Heart right ventricle (tissue), 16 donors: ENCODE measurements at regions not wholly inside any gene's neighbourhood (a gene's known extent, or its start where the extent isn't known, plus 50 kb on each side); places are given as distances from the start of the nearest gene placed in this dataset.

Experiments used
- ATAC-seq, 8 donors: fragments of 200-7000 bp; cut with Tn5 transposase; one replicate each; pipeline ENCODE4 v1.9.1; 2020; ENCODE audit warnings: mild to moderate bottlenecking in 8 of 8, moderate library complexity in 8 of 8, moderate number of reproducible peaks in 1 of 8
- DNase-seq, 2 donors: peaks; one replicate each; pipeline ENCODE4 v3.0.0-alpha.2; 2020
- H3K27ac ChIP-seq, 10 donors: fragments of 200-600 bp; sonication (generic) in 2 of 10; one replicate each; pipeline versions ENCODE4 v1.5.0 to v1.8.0; 2020 to 2022; ENCODE audit warnings: mild to moderate bottlenecking in 3 of 10
- H3K27me3 ChIP-seq, 7 donors: fragments of 200-600 bp; one replicate each; pipeline ENCODE4 v1.8.0; 2021 to 2022; ENCODE audit warnings: mild to moderate bottlenecking in 2 of 7
- H3K36me3 ChIP-seq, 9 donors: fragments of 200-600 bp; sonication (generic) in 1 of 9; one replicate each; pipeline versions ENCODE4 v1.5.0 to v1.8.0; 2020 to 2022; ENCODE audit warnings: mild to moderate bottlenecking in 2 of 9
- H3K4me1 ChIP-seq, 9 donors: fragments of 200-600 bp; sonication (generic) in 1 of 9; one replicate each; pipeline versions ENCODE4 v1.5.0 to v1.8.0; 2020 to 2022; ENCODE audit warnings: mild to moderate bottlenecking in 4 of 9
- H3K4me3 ChIP-seq, 10 donors: fragments of 200-600 bp; sonication (generic) in 2 of 10; one replicate each; pipeline versions ENCODE4 v1.5.0 to v1.8.0; 2020 to 2022; ENCODE audit warnings: mild to moderate bottlenecking in 7 of 10, moderate library complexity in 2 of 10
- H3K9me3 ChIP-seq, 11 donors: fragments of 200-600 bp in 10 of 11; sonication (generic) in 2 of 11; one replicate each; pipeline versions ENCODE4 v1.5.0 to v1.8.0; 2013 to 2022; ENCODE audit warnings: mild to moderate bottlenecking in 2 of 11, control low read depth in 1 of 11, moderate library complexity in 1 of 11
- whole genome bisulfite sequencing, 2 donors: extraction: QIAGEN DNeasy Blood & Tissue Kit; methylation state at CpG; one replicate each; pipeline ENCODE4 v1.1.7; 2013; ENCODE audit warnings: inconsistent platforms in 1 of 2; 5-methylcytosine and 5-hydroxymethylcytosine counted together
- intact Hi-C, 10 donors: fragments of 100-400 bp; cut with DNase I; formaldehyde crosslinking; loops; one replicate each; pipeline versions ENCODE4 v1.11.1 to v1.14.2; 2022
- TF ChIP-seq, protein P1 (sequence below), 9 donors: fragments of 200-600 bp; sonication (generic) in 2 of 9; IDR thresholded peaks; one replicate each; pipeline versions ENCODE4 v1.5.0 to v1.8.0; 2021 to 2022; ENCODE audit warnings: antibody characterized with exemption in 9 of 9, mild to moderate bottlenecking in 5 of 9, moderate library complexity in 1 of 9
- donor health status: Arrhythmogenic right ventricular cardiomyopathy.
- donor health status: ischemic (EF 13 %, LVEDD 7.1; RV severe dilation, severe dysfunction).
- donor health status: healthy with polysubstance abuse.
- donor health status: DM: no; HTN: yes; CAD: no.
- donor health status: DM: no; HTN: no; CAD: no.
- donor health status: ischemic (EF 25% LVEDD 6.9; RV normal size, moderate dysfunction).
- donor health status: ischemic (EF 25% LVEDD 5.7; RV mildly dilated, moderate dysfunction).
- donor health status: healthy.
- donor health status: DM: yes; HTN: yes; CAD: no.
- donor health status: Ischemic cardiomyopathy.
- donor health status: ischemic (EF 35%, LVEDD 5.7; RV mildly dilated, moderate dysfunction).
- donor health status: nonischemic (EF 11% LVEDD 7.7; RV severe dilation, severe dysfunction).
- donor health status: DM: yes; HTN: yes; CAD: no.
- donor health status: PGD.
- donor health status: ischemic (EF 29% LVEDD 5.4; RV normal size, mild dysfunction).
- donor health status: nonischemic (EF 23%, LVEDD 6.1; RV moderate dilation, normal function).

GRCh38 chr1:218711001-218711400, 365.9 kb downstream of the TGFB2 start:
- TF ChIP-seq, protein P1, sequence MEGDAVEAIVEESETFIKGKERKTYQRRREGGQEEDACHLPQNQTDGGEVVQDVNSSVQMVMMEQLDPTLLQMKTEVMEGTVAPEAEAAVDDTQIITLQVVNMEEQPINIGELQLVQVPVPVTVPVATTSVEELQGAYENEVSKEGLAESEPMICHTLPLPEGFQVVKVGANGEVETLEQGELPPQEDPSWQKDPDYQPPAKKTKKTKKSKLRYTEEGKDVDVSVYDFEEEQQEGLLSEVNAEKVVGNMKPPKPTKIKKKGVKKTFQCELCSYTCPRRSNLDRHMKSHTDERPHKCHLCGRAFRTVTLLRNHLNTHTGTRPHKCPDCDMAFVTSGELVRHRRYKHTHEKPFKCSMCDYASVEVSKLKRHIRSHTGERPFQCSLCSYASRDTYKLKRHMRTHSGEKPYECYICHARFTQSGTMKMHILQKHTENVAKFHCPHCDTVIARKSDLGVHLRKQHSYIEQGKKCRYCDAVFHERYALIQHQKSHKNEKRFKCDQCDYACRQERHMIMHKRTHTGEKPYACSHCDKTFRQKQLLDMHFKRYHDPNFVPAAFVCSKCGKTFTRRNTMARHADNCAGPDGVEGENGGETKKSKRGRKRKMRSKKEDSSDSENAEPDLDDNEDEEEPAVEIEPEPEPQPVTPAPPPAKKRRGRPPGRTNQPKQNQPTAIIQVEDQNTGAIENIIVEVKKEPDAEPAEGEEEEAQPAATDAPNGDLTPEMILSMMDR (IDR thresholded peaks at IDR 0.05) = no peak
- 89 to 97% methylated on average over 1 of the region's 1 CpG for WGBS, 2 donors
- intact Hi-C loops = no loop called here

DNA sequence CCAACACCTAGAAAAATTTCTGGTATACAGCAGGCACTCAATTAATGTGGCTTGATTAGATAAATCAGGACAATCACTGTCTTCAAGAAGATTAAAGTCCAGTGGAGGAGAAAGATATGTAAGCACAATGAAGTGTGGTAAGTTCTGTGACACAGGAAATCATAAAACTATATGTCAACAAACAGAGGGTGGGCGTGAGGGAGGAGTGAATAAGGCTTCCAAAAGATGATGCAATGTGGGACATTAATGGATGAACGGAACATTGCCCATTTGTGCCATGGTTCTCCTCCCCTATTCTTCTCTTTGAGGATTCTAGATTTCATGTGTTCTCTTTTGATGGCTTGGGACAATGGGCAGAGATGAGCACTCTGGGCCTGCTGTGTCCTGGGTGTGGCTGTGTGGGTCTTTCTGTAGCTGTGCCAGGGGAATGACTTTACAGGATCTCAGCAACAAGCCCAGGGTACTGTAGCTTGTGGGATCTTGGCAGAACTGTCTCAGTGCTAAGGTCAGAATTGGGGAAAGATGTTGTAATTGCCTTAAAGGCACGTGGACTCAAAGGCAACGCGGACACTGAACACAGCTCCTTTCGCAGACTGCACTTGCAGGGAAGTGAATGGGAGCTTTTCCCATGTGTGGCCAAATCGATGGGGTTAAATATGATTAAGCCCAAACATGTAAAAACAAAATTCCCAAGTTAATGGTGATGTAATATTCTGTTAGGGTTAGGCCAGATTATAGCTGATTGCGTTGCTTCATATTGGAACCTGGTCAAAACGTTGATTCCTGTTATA, 366.9 kb downstream of the TGFB2 start:
- no peak overlapping the region for H3K27ac ChIP-seq
- peak in 4 of 8 donors; percentile 38 to 91 (median 60) for ATAC-seq
- H3K4me1 ChIP-seq = no peaks in the 10 kb centered on the region
- intact Hi-C loops = no loop called here
- no peaks in the 10 kb centered on the region for H3K27me3 ChIP-seq
- H3K36me3 ChIP-seq = no peaks in the 10 kb centered on the region
- H3K9me3 ChIP-seq = no peaks in the 10 kb centered on the region
- no peak overlapping the region for H3K4me3 ChIP-seq
- 78 to 81% methylated on average over 9 of the region's 9 CpGs for WGBS, 2 donors
- no peak for DNase-seq
- TF ChIP-seq, protein P1 (IDR thresholded peaks at IDR 0.05) = no peak

More at GRCh38 chr1:218711001-218711400, 365.9 kb downstream of the TGFB2 start:
- DNase-seq = no peak
- Histone ChIP-seq H3K4me3 (no peak overlapping the region), H3K9me3 (no peaks in the 10 kb centered on the region), H3K36me3 (no peaks in the 10 kb centered on the region), H3K27ac (no peak overlapping the region), H3K4me1 (peaks cover 0 to 4% (median 0%) of the 10 kb centered on the region in 9 donors), H3K27me3 (no peaks in the 10 kb centered on the region)
- ATAC-seq = no peak

DNA sequence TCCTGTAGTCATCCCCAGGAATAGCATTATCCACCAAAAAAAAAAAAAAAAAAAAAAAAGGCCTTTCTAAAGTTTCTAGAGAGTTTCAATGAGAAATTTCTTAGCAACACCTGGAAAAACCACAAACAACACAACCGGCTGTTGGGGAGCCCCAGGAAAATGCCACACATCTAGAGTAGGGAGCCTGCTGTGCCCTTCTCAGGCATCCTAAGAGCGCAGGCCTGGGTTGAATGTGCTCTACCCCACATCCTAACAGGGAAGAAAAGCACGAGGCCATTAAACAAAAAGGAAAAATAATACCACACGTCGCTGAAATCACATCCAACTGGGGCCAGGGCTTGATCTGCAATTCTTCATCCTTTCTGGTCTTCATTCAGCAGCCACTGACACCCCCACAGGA, 367.5 kb downstream of the TGFB2 start:
- intact Hi-C loops = no loop called here
- ATAC-seq = no peak
- peaks cover 0 to 4% (median 0%) of the 10 kb centered on the region in 9 donors for H3K4me1 ChIP-seq

DNA sequence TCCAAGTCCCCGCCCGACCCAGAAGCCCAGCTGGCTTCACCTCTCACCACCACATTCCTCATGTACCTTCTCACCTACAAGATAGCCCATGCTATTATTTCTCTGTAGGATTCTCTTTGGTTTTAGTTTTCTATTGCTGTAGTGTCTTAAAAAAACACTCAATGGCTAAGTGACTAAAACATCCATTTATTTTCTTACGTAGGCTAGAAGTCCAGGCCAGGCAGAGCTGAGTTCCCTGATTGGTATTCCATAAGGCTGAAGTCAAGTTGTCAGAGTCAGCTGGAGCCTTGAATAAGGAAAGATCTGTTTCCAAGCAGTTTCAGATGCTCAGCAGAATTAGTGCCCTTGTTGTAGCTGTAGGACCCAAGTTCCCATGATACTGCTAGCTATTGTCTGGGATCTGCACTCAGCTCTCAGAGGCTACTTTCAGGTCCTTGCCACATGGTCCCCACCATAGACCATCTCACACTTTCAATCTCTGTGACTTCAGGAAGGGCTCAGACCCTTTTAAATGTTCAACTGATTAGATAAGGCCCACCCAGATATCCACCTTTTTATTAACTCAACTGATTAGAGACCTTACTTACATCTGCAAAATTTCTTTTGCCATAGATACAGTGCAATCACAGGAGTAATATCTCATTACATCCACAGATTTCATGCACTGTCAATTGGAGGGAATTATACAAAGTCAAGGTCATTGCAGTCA, 371.0 kb downstream of the TGFB2 start:
- Histone ChIP-seq H3K27me3 (no peaks in the 10 kb centered on the region), H3K9me3 (no peaks in the 10 kb centered on the region), H3K27ac (no peak overlapping the region), H3K4me1 (peaks cover 0 to 8% (median 0%) of the 10 kb centered on the region in 9 donors), H3K36me3 (no peaks in the 10 kb centered on the region), H3K4me3 (no peak overlapping the region)
- 98 to 99% methylated on average over 3 of the region's 3 CpGs for WGBS, 2 donors
- DNase-seq (no peak), ATAC-seq (no peak)
- TF ChIP-seq, protein P1 (IDR thresholded peaks at IDR 0.05) = no peak
- intact Hi-C loops = no loop called here

More for the DNA sequence above, 367.5 kb downstream of the TGFB2 start:
- no peak overlapping the region for H3K27ac ChIP-seq
- H3K27me3 ChIP-seq = no peaks in the 10 kb centered on the region
- H3K36me3 ChIP-seq = no peaks in the 10 kb centered on the region
- no peaks in the 10 kb centered on the region for H3K9me3 ChIP-seq
- TF ChIP-seq, protein P1 (IDR thresholded peaks at IDR 0.05) = no peak
- no peak for DNase-seq
- H3K4me3 ChIP-seq = no peak overlapping the region
- WGBS, 2 donors = 89 to 90% methylated on average over 5 of the region's 5 CpGs
